ENCODE measurements at regions not wholly inside any gene's neighbourhood (a gene's known extent, or its start where the extent isn't known, plus 50 kb on each side); places are given as distances from the start of the nearest gene placed in this dataset.

GRCh38 chr4:11250510-11250909 is 178.2 kb downstream of the HS3ST1 start:
- no peak for TF ChIP-seq CTCF (IDR thresholded peaks at IDR 0.05)
- no peak for TF ChIP-seq POLR2A (IDR thresholded peaks at IDR 0.05)
